ENCODE measurements at regions not wholly inside any gene's neighbourhood (a gene's known extent, or its start where the extent isn't known, plus 50 kb on each side); places are given as distances from the start of the nearest gene placed in this dataset.

GRCh38 chr4:175988511-175988910 lies 77.1 kb upstream of the WDR17 start:
- Mint-ChIP-seq H3K4me1 (ENCODE audit: unreplicated experiment) (peaks cover 2% of the 10 kb centered on the region), H3K36me3 (ENCODE audit: low read depth, unreplicated experiment) (no peaks in the 10 kb centered on the region), H3K27me3 (ENCODE audit: unreplicated experiment) (no peaks in the 10 kb centered on the region), H3K9me3 (ENCODE audit: unreplicated experiment) (no peaks in the 10 kb centered on the region), H3K27ac (ENCODE audit: unreplicated experiment) (no peak overlapping the region), H3K4me3 (ENCODE audit: unreplicated experiment) (no peak overlapping the region)
- DNase-seq (ENCODE audit: low spot score) = no peak
- TF ChIP-seq, protein P1, sequence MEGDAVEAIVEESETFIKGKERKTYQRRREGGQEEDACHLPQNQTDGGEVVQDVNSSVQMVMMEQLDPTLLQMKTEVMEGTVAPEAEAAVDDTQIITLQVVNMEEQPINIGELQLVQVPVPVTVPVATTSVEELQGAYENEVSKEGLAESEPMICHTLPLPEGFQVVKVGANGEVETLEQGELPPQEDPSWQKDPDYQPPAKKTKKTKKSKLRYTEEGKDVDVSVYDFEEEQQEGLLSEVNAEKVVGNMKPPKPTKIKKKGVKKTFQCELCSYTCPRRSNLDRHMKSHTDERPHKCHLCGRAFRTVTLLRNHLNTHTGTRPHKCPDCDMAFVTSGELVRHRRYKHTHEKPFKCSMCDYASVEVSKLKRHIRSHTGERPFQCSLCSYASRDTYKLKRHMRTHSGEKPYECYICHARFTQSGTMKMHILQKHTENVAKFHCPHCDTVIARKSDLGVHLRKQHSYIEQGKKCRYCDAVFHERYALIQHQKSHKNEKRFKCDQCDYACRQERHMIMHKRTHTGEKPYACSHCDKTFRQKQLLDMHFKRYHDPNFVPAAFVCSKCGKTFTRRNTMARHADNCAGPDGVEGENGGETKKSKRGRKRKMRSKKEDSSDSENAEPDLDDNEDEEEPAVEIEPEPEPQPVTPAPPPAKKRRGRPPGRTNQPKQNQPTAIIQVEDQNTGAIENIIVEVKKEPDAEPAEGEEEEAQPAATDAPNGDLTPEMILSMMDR (IDR thresholded peaks at IDR 0.05; ENCODE audit: unreplicated experiment) = no peak

- peaks cover 2% of the 10 kb centered on the region for H3K27me3 Mint-ChIP-seq (ENCODE audit: unreplicated experiment)
- TF ChIP-seq, protein P1 (IDR thresholded peaks at IDR 0.05; ENCODE audit: unreplicated experiment) = no peak
- H3K27ac Mint-ChIP-seq (ENCODE audit: unreplicated experiment) = no peak overlapping the region
- H3K9me3 Mint-ChIP-seq (ENCODE audit: unreplicated experiment) = no peaks in the 10 kb centered on the region
- H3K4me3 Mint-ChIP-seq (ENCODE audit: unreplicated experiment) = no peak overlapping the region
- DNase-seq (ENCODE audit: low spot score) = no peak
- peaks cover 7% of the 10 kb centered on the region for H3K4me1 Mint-ChIP-seq (ENCODE audit: unreplicated experiment)
- H3K36me3 Mint-ChIP-seq (ENCODE audit: low read depth, unreplicated experiment) = no peaks in the 10 kb centered on the region
Observed at GRCh38 chr4:175996206-175996605, 69.4 kb upstream of the WDR17 start.

GRCh38 chr4:175997291-175997690 lies 68.3 kb upstream of the WDR17 start:
- H3K4me1 Mint-ChIP-seq (ENCODE audit: unreplicated experiment) = peaks cover 7% of the 10 kb centered on the region

GRCh38 chr4:175998782-175999181 lies 66.9 kb upstream of the WDR17 start:
- H3K4me3 Mint-ChIP-seq (ENCODE audit: unreplicated experiment) = no peak overlapping the region
- TF ChIP-seq, protein P1 (IDR thresholded peaks at IDR 0.05; ENCODE audit: unreplicated experiment) = no peak
- peaks cover 7% of the 10 kb centered on the region for H3K4me1 Mint-ChIP-seq (ENCODE audit: unreplicated experiment)
- no peak for DNase-seq (ENCODE audit: low spot score)
- peaks cover 8% of the 10 kb centered on the region for H3K27me3 Mint-ChIP-seq (ENCODE audit: unreplicated experiment)
- no peak overlapping the region for H3K27ac Mint-ChIP-seq (ENCODE audit: unreplicated experiment)
- H3K36me3 Mint-ChIP-seq (ENCODE audit: low read depth, unreplicated experiment) = peaks cover 4% of the 10 kb centered on the region
- H3K9me3 Mint-ChIP-seq (ENCODE audit: unreplicated experiment) = no peaks in the 10 kb centered on the region

More at GRCh38 chr4:175997291-175997690, 68.3 kb upstream of the WDR17 start:
- Mint-ChIP-seq H3K27ac (ENCODE audit: unreplicated experiment) (no peak overlapping the region), H3K4me3 (ENCODE audit: unreplicated experiment) (no peak overlapping the region), H3K9me3 (ENCODE audit: unreplicated experiment) (no peaks in the 10 kb centered on the region), H3K36me3 (ENCODE audit: low read depth, unreplicated experiment) (no peaks in the 10 kb centered on the region), H3K27me3 (ENCODE audit: unreplicated experiment) (peaks cover 6% of the 10 kb centered on the region)
- DNase-seq (ENCODE audit: low spot score) = no peak
- TF ChIP-seq, protein P1 (IDR thresholded peaks at IDR 0.05; ENCODE audit: unreplicated experiment) = no peak

- Mint-ChIP-seq H3K27ac (ENCODE audit: unreplicated experiment) (no peak overlapping the region), H3K36me3 (ENCODE audit: low read depth, unreplicated experiment) (peaks cover 4% of the 10 kb centered on the region), H3K9me3 (ENCODE audit: unreplicated experiment) (no peaks in the 10 kb centered on the region), H3K4me1 (ENCODE audit: unreplicated experiment) (peaks cover 7% of the 10 kb centered on the region), H3K27me3 (ENCODE audit: unreplicated experiment) (peaks cover 8% of the 10 kb centered on the region), H3K4me3 (ENCODE audit: unreplicated experiment) (no peak overlapping the region)
- TF ChIP-seq, protein P1 (IDR thresholded peaks at IDR 0.05; ENCODE audit: unreplicated experiment) = no peak
- no peak for DNase-seq (ENCODE audit: low spot score)
Observed at GRCh38 chr4:175999944-176000343, 65.7 kb upstream of the WDR17 start.

Measured in endothelial cell (in vitro differentiated cells).